Small intestine (tissue), 7 donors: ENCODE measurements at regions not wholly inside any gene's neighbourhood (a gene's known extent, or its start where the extent isn't known, plus 50 kb on each side); places are given as distances from the start of the nearest gene placed in this dataset.

Experiments used
- DNase-seq, 2 donors: peaks; one replicate each; pipeline versions ENCODE4 v3.0.0 to v3.0.0-alpha.2; 2013
- FAIRE-seq: peaks from 2 replicates; lab custom pipeline; 2012; peaks lifted over from hg19 to GRCh38; lab: Jason Lieb, UNC
- H3K27ac ChIP-seq, 3 donors: one replicate each; pipeline ENCODE4 v1.5.1; 2013; ENCODE audit warnings: low read length in 2 of 3, mild to moderate bottlenecking in 2 of 3, control low read depth in 1 of 3, inconsistent platforms in 1 of 3, low read depth in 1 of 3, moderate library complexity in 1 of 3
- H3K27me3 ChIP-seq, 3 donors: one replicate each; pipeline ENCODE4 v1.6.1; 2013; ENCODE audit warnings: low read length in 3 of 3, inconsistent platforms in 1 of 3; ENCODE audit not compliant: control insufficient read depth in 3 of 3, insufficient read depth in 3 of 3
- H3K36me3 ChIP-seq, 3 donors: one replicate each; pipeline ENCODE4 v1.6.1; 2013; ENCODE audit warnings: low read length in 3 of 3, inconsistent platforms in 1 of 3, low read depth in 1 of 3, mild to moderate bottlenecking in 1 of 3, moderate library complexity in 1 of 3; ENCODE audit not compliant: control insufficient read depth in 3 of 3, insufficient read depth in 2 of 3
- H3K4me1 ChIP-seq, 3 donors: one replicate each; pipeline ENCODE4 v1.6.1; 2013; ENCODE audit warnings: low read length in 2 of 3, inconsistent platforms in 1 of 3, low read depth in 1 of 3, mild to moderate bottlenecking in 1 of 3, moderate library complexity in 1 of 3; ENCODE audit not compliant: control insufficient read depth in 3 of 3, insufficient read depth in 2 of 3
- H3K4me3 ChIP-seq, 3 donors: one replicate each; pipeline ENCODE4 v1.5.1; 2013; ENCODE audit warnings: low read length in 3 of 3, control low read depth in 1 of 3, inconsistent platforms in 1 of 3, low read depth in 1 of 3, mild to moderate bottlenecking in 1 of 3, moderate library complexity in 1 of 3
- H3K9me3 ChIP-seq, 2 donors: one replicate each; pipeline ENCODE4 v1.6.1; 2013; ENCODE audit warnings: low read depth in 1 of 2, low read length in 1 of 2; ENCODE audit not compliant: control insufficient read depth in 2 of 2, insufficient read depth in 1 of 2
- WGBS, 3 donors: extraction: QIAGEN DNeasy Blood & Tissue Kit; methylation state at CpG; one replicate each; pipeline ENCODE4 v1.1.7; 2013; 5-methylcytosine and 5-hydroxymethylcytosine counted together
- donor health status: healthy with polysubstance abuse.
- donor health status: control.
- donor health status: control.
- donor health status: Bipolar disorder and iron deficiency.
- donor health status: healthy.

DNA sequence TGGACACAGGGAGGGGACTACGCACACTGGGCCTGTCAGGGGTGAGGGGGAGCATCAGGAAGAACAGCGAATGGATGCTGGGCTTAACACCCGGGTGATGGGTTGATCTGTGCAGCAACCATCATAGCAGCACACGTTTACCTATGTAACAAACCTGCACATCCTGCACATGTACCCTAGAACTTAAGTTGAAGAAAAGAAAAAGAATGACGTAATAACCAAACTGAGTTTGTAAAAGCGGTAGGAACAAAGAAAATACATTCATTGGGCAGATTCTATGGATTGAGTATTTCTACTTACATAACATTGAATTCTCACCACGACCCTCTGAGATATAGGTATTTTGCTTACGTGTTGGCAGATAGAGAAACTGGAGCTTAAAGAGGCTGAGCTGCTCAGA, 468.4 kb downstream of the TTLL7 start:
- no peak for FAIRE-seq
- no peaks in the 10 kb centered on the region for H3K9me3 ChIP-seq
- no peak overlapping the region for H3K27ac ChIP-seq
- no peaks in the 10 kb centered on the region for H3K4me1 ChIP-seq
- DNase-seq, result no peak
- WGBS, 3 donors, result 88 to 90% (median 89%) methylated on average over 8 of the region's 8 CpGs
- no peaks in the 10 kb centered on the region for H3K36me3 ChIP-seq
- H3K4me3 ChIP-seq, result no peak overlapping the region
- no peaks in the 10 kb centered on the region for H3K27me3 ChIP-seq

- no peak overlapping the region for H3K27ac ChIP-seq
- no peaks in the 10 kb centered on the region for H3K27me3 ChIP-seq
- no peak for DNase-seq
- FAIRE-seq, result no peak
- H3K36me3 ChIP-seq, result no peaks in the 10 kb centered on the region
- no peak overlapping the region for H3K4me3 ChIP-seq
- H3K9me3 ChIP-seq, result no peaks in the 10 kb centered on the region
- H3K4me1 ChIP-seq, result no peaks in the 10 kb centered on the region
Observed at GRCh38 chr1:83527987-83528386, 470.9 kb downstream of the TTLL7 start.

DNA sequence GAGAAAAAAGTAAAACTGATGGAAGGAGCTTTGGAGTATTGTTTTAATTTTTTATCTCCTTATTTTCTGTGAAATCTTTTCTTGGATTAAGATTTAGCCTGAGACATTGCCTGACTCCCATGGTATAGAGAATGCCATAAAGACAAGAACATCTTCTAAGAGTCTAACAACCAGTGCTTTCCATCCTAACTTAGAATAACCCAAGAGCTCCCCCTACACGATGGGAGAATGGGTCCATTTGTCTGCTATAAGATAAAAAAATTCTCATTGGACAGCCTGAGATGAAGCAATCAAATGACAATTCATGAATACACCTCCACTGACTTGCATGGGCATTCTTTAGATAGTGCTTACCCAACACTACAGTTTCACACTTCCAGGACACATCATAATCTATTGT, 478.1 kb downstream of the TTLL7 start:
- WGBS, 3 donors, result 17 to 54% (median 39%) methylated on average over 1 of the region's 1 CpG
- DNase-seq, result no peak

DNA sequence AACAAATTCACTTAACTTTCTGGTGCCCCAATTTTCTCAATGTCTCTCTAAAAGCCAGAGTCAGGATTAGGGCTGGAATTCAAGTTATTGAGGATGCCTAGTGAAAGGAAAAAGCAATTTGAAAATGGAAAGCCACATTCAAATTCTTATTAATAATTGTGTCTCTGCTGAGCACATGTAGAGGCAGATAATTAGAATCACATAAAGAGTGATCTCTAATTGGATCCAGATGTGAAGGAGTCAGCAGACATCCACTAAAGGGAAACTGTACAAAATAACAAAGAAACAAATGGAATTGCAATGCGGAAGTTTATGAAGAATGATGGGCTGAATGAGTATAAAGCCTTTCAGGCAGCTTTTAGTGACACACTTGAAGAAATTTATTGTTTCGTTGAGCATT, 482.6 kb downstream of the TTLL7 start:
- Histone ChIP-seq H3K36me3 (no peaks in the 10 kb centered on the region), H3K27me3 (no peaks in the 10 kb centered on the region), H3K4me3 (no peak overlapping the region), H3K4me1 (no peaks in the 10 kb centered on the region), H3K27ac (no peak overlapping the region), H3K9me3 (no peaks in the 10 kb centered on the region)
- no peak for DNase-seq
- no peak for FAIRE-seq
- 85 to 96% (median 90%) methylated on average over 2 of the region's 2 CpGs for WGBS, 3 donors

More for the DNA sequence above, 478.1 kb downstream of the TTLL7 start:
- no peak overlapping the region for H3K27ac ChIP-seq
- H3K9me3 ChIP-seq, result no peaks in the 10 kb centered on the region
- H3K36me3 ChIP-seq, result no peaks in the 10 kb centered on the region
- no peaks in the 10 kb centered on the region for H3K4me1 ChIP-seq
- H3K27me3 ChIP-seq, result no peaks in the 10 kb centered on the region
- no peak overlapping the region for H3K4me3 ChIP-seq
- FAIRE-seq, result no peak

- Histone ChIP-seq H3K4me1 (no peaks in the 10 kb centered on the region), H3K9me3 (no peaks in the 10 kb centered on the region), H3K4me3 (no peak overlapping the region), H3K36me3 (no peaks in the 10 kb centered on the region), H3K27ac (no peak overlapping the region), H3K27me3 (no peaks in the 10 kb centered on the region)
- no peak for FAIRE-seq
- 71 to 82% (median 76%) methylated on average over 6 of the region's 6 CpGs for whole genome bisulfite sequencing, 3 donors
- no peak for DNase-seq
Observed at GRCh38 chr1:83515578-83516154, 483.3 kb downstream of the TTLL7 start.

GRCh38 chr1:83512373-83513193, 486.3 kb downstream of the TTLL7 start:
- DNase-seq (no peak), FAIRE-seq (no peak)
- Histone ChIP-seq H3K27me3 (no peaks in the 10 kb centered on the region), H3K4me1 (peaks cover 0 to 4% (median 0%) of the 10 kb centered on the region in 3 donors), H3K4me3 (no peak overlapping the region), H3K9me3 (no peaks in the 10 kb centered on the region), H3K36me3 (no peaks in the 10 kb centered on the region), H3K27ac (no peak overlapping the region)
- 23 to 64% (median 29%) methylated on average over 2 of the region's 2 CpGs for WGBS, 3 donors

DNA sequence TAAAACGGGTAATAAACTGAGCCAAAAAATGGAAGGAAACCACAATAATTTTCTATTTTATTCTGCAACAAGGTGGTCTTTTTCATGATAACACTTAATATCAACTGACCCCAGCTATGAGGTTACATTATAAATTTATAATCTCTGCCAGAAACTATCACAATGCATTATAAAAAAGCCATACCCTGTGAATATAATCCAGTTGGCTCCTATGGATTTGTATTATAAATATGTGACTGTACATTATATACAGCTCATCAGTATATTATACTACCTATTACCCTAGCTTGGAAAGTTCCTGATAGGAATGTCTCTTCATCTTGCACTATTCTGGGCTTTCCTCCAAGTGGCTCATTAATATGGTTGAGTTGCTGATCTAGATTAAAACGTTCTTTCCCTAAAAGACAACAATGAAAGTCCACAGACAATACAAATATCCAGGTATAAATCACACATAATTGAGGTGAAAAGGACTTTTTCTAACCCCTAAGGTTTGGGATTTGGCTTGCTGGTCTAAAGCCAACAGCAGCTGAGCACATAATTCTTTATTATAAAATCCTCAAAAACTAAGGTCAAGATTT, 487.7 kb downstream of the TTLL7 start:
- H3K9me3 ChIP-seq, result no peaks in the 10 kb centered on the region
- no peak for FAIRE-seq

GRCh38 chr1:83509301-83509781, 489.6 kb downstream of the TTLL7 start:
- Histone ChIP-seq H3K4me1 (peaks cover 0 to 4% (median 0%) of the 10 kb centered on the region in 3 donors), H3K27me3 (no peaks in the 10 kb centered on the region), H3K27ac (no peak overlapping the region), H3K4me3 (no peak overlapping the region), H3K36me3 (no peaks in the 10 kb centered on the region), H3K9me3 (no peaks in the 10 kb centered on the region)
- WGBS, 3 donors, result 29 to 38% (median 31%) methylated on average over 2 of the region's 2 CpGs
- no peak for FAIRE-seq
- DNase-seq, result no peak

More for the DNA sequence above, 487.7 kb downstream of the TTLL7 start:
- WGBS, 3 donors, result 47 to 53% (median 53%) methylated on average over 2 of the region's 2 CpGs
- Histone ChIP-seq H3K27me3 (no peaks in the 10 kb centered on the region), H3K27ac (no peak overlapping the region), H3K4me3 (no peak overlapping the region), H3K36me3 (no peaks in the 10 kb centered on the region), H3K4me1 (peaks cover 0 to 4% (median 0%) of the 10 kb centered on the region in 3 donors)
- DNase-seq, result no peak
